IPS-NIHi7 (cell line): ENCODE measurements at regions not wholly inside any gene's neighbourhood (a gene's known extent, or its start where the extent isn't known, plus 50 kb on each side); places are given as distances from the start of the nearest gene placed in this dataset.
"Not testable (repeated sequence)": the region's sequence is repeated elsewhere in the genome, so short reads cannot be mapped to it uniquely, and the experiment has no call there.

Source experiments
- DNase-seq: peaks from one replicate; pipeline ENCODE4 v3.0.0; 2012; ENCODE audit warnings: mixed read lengths; ENCODE audit errors: extremely low spot score

GRCh38 chr1:105137543-105138457 is 1388.1 kb downstream of the AMY1C start:
- DNase-seq: peak; percentile 32

- DNase-seq: no peak
These were observed 1388.8 kb downstream of the AMY1C start for GRCh38 chr1:105138458-105138893.

GRCh38 chr1:105172788-105173187 is 1423.1 kb downstream of the AMY1C start:
- DNase-seq: no peak

- DNase-seq: no peak
These were observed 1431.1 kb downstream of the AMY1C start for GRCh38 chr1:105180789-105181188.

GRCh38 chr1:105204836-105205371 is 1455.2 kb downstream of the AMY1C start:
- DNase-seq: peak; percentile 3

- no peak for DNase-seq
These were observed 1458.9 kb downstream of the AMY1C start for GRCh38 chr1:105208581-105208980.

- DNase-seq: no peak
These were observed 1461.0 kb downstream of the AMY1C start for GRCh38 chr1:105210747-105211146.

GRCh38 chr1:105231378-105231777 is 1481.7 kb downstream of the AMY1C start:
- DNase-seq: no peak

GRCh38 chr1:105243411-105243810 is 1493.7 kb downstream of the AMY1C start:
- no peak for DNase-seq

- no peak for DNase-seq
These were observed 1494.3 kb downstream of the AMY1C start for GRCh38 chr1:105243969-105244368.

- DNase-seq: no peak
These were observed 1505.2 kb downstream of the AMY1C start for GRCh38 chr1:105254906-105255305.

- DNase-seq: no peak
These were observed 1510.3 kb downstream of the AMY1C start for GRCh38 chr1:105260001-105260400.

GRCh38 chr1:105270966-105271365 is 1521.3 kb downstream of the AMY1C start:
- DNase-seq: no peak

- not testable (repeated sequence) for DNase-seq
These were observed 1522.7 kb downstream of the AMY1C start for GRCh38 chr1:105272376-105272775.

- no peak for DNase-seq
These were observed 1545.1 kb downstream of the AMY1C start for GRCh38 chr1:105294838-105295237.

- no peak for DNase-seq
These were observed 1560.4 kb downstream of the AMY1C start for GRCh38 chr1:105310063-105310462.

- DNase-seq: no peak
These were observed 1568.3 kb downstream of the AMY1C start for GRCh38 chr1:105317976-105318375.

- DNase-seq: no peak
These were observed 1577.2 kb downstream of the AMY1C start for GRCh38 chr1:105326886-105327285.

- no peak for DNase-seq
These were observed 1587.7 kb downstream of the AMY1C start for GRCh38 chr1:105337420-105337819.

- DNase-seq: no peak
These were observed 1593.6 kb downstream of the AMY1C start for GRCh38 chr1:105343317-105343716.

- DNase-seq: no peak
These were observed 1609.8 kb downstream of the AMY1C start for GRCh38 chr1:105359457-105359856.

GRCh38 chr1:105362438-105362837 is 1612.7 kb downstream of the AMY1C start:
- no peak for DNase-seq

- no peak for DNase-seq
These were observed 1618.7 kb downstream of the AMY1C start for GRCh38 chr1:105368446-105368845.
